GM18909 (cell line): ENCODE measurements at regions not wholly inside any gene's neighbourhood (a gene's known extent, or its start where the extent isn't known, plus 50 kb on each side); places are given as distances from the start of the nearest gene placed in this dataset.
"Not testable (repeated sequence)": the region's sequence is repeated elsewhere in the genome, so short reads cannot be mapped to it uniquely, and the experiment has no call there.

Experiments used
- ATAC-seq: cut with Tn5 transposase; IDR thresholded peaks from one replicate; pipeline ENCODE4 v1.9.1; 2021; ENCODE audit warnings: mild to moderate bottlenecking; ENCODE audit not compliant: unreplicated experiment, poor library complexity

- ATAC-seq = no peak
Measured at GRCh38 chr1:5738911-5739462, 253.2 kb downstream of the NPHP4 start.

GRCh38 chr1:5737081-5737480, 255.1 kb downstream of the NPHP4 start:
- ATAC-seq = no peak

- no peak for ATAC-seq
Measured at GRCh38 chr1:5734996-5735395, 257.2 kb downstream of the NPHP4 start.

GRCh38 chr1:5734414-5734813, 257.8 kb downstream of the NPHP4 start:
- ATAC-seq = no peak

- no peak for ATAC-seq
Measured at GRCh38 chr1:5733596-5733995, 258.6 kb downstream of the NPHP4 start.

GRCh38 chr1:5731110-5731423, 261.2 kb downstream of the NPHP4 start:
- no peak for ATAC-seq

- no peak for ATAC-seq
Measured at GRCh38 chr1:5730272-5731109, 261.7 kb downstream of the NPHP4 start.

GRCh38 chr1:5729636-5730145, 262.5 kb downstream of the NPHP4 start:
- no peak for ATAC-seq

- no peak for ATAC-seq
Measured at GRCh38 chr1:5728663-5729355, 263.4 kb downstream of the NPHP4 start.

GRCh38 chr1:5727871-5728643, 264.2 kb downstream of the NPHP4 start:
- ATAC-seq = no peak

GRCh38 chr1:5727191-5727590, 265.0 kb downstream of the NPHP4 start:
- ATAC-seq = no peak

GRCh38 chr1:5726586-5727184, 265.5 kb downstream of the NPHP4 start:
- ATAC-seq = not testable (repeated sequence)

- ATAC-seq = no peak
Measured at GRCh38 chr1:5725855-5726585, 266.2 kb downstream of the NPHP4 start.

- no peak for ATAC-seq
Measured at GRCh38 chr1:5725406-5725805, 266.8 kb downstream of the NPHP4 start.

GRCh38 chr1:5724847-5725246, 267.4 kb downstream of the NPHP4 start:
- ATAC-seq = no peak

- ATAC-seq = no peak
Measured at GRCh38 chr1:5722635-5723164, 269.5 kb downstream of the NPHP4 start.

- no peak for ATAC-seq
Measured at GRCh38 chr1:5721634-5722215, 270.5 kb downstream of the NPHP4 start.

GRCh38 chr1:5720936-5721335, 271.3 kb downstream of the NPHP4 start:
- ATAC-seq = no peak

GRCh38 chr1:5720484-5720883, 271.7 kb downstream of the NPHP4 start:
- no peak for ATAC-seq
